ENCODE measurements at regions not wholly inside any gene's neighbourhood (a gene's known extent, or its start where the extent isn't known, plus 50 kb on each side); places are given as distances from the start of the nearest gene placed in this dataset.

GRCh38 chr20:22343612-22344011, 240.8 kb downstream of the FOXA2 start:
- Histone ChIP-seq H3K27me3 (ENCODE audit: insufficient read depth, low read length) (no peaks in the 10 kb centered on the region), H3K4me1 (ENCODE audit: insufficient read depth, low read length) (no peaks in the 10 kb centered on the region), H3K36me3 (ENCODE audit: insufficient read depth, low read length) (no peaks in the 10 kb centered on the region), H3K4me3 (ENCODE audit: low read length in 2 of 2) (no peak overlapping the region), H3K9me3 (ENCODE audit: control insufficient read depth in 1 of 2, low read length in 2 of 2) (no peaks in the 10 kb centered on the region), H3K27ac (ENCODE audit: low read depth, low read length) (no peak overlapping the region)
- H3K4me3 Mint-ChIP-seq = no peak overlapping the region
- no peaks in the 10 kb centered on the region for H3K36me3 Mint-ChIP-seq
- intact Hi-C loops (cut with micrococcal nuclease) = no loop called here
- peaks cover 0 to 4% (median 3%) of the 10 kb centered on the region in 4 donors for H3K4me1 Mint-ChIP-seq
- H3K27me3 Mint-ChIP-seq = no peaks in the 10 kb centered on the region
- H3K9me3 Mint-ChIP-seq = peaks cover 0 to 3% (median 0%) of the 10 kb centered on the region in 8 donors
- DNase-seq = no peak
- POLR2A ChIA-PET (ENCODE audit: partially characterized antibody) = no interaction called here
- CTCF ChIA-PET (ENCODE audit: partially characterized antibody) = no interaction called here
- no peak overlapping the region for H3K27ac Mint-ChIP-seq

GRCh38 chr20:22342410-22342809, 242.0 kb downstream of the FOXA2 start:
- Histone ChIP-seq H3K27ac (ENCODE audit: low read depth, low read length) (no peak overlapping the region), H3K9me3 (ENCODE audit: control insufficient read depth in 1 of 2, low read length in 2 of 2) (no peaks in the 10 kb centered on the region), H3K4me3 (ENCODE audit: low read length in 2 of 2) (no peak overlapping the region), H3K36me3 (ENCODE audit: insufficient read depth, low read length) (no peaks in the 10 kb centered on the region), H3K27me3 (ENCODE audit: insufficient read depth, low read length) (no peaks in the 10 kb centered on the region), H3K4me1 (ENCODE audit: insufficient read depth, low read length) (no peaks in the 10 kb centered on the region)
- peaks cover 0 to 4% (median 3%) of the 10 kb centered on the region in 4 donors for H3K4me1 Mint-ChIP-seq
- intact Hi-C loops (cut with micrococcal nuclease) = no loop called here
- H3K27ac Mint-ChIP-seq = peak overlapping the region in 1 of 7 donors; percentile 32
- POLR2A ChIA-PET (ENCODE audit: partially characterized antibody) = no interaction called here
- CTCF ChIA-PET (ENCODE audit: partially characterized antibody) = no interaction called here
- H3K27me3 Mint-ChIP-seq = no peaks in the 10 kb centered on the region
- DNase-seq = no peak
- H3K36me3 Mint-ChIP-seq = no peaks in the 10 kb centered on the region
- peaks cover 0 to 3% (median 0%) of the 10 kb centered on the region in 8 donors for H3K9me3 Mint-ChIP-seq
- no peak overlapping the region for H3K4me3 Mint-ChIP-seq

GRCh38 chr20:22341508-22341907, 242.9 kb downstream of the FOXA2 start:
- Histone ChIP-seq H3K4me1 (ENCODE audit: insufficient read depth, low read length) (no peaks in the 10 kb centered on the region), H3K36me3 (ENCODE audit: insufficient read depth, low read length) (no peaks in the 10 kb centered on the region), H3K9me3 (ENCODE audit: control insufficient read depth in 1 of 2, low read length in 2 of 2) (no peaks in the 10 kb centered on the region), H3K27me3 (ENCODE audit: insufficient read depth, low read length) (no peaks in the 10 kb centered on the region), H3K4me3 (ENCODE audit: low read length in 2 of 2) (no peak overlapping the region), H3K27ac (ENCODE audit: low read depth, low read length) (no peak overlapping the region)
- Mint-ChIP-seq H3K4me3 (no peak overlapping the region), H3K4me1 (peaks cover 0 to 4% (median 3%) of the 10 kb centered on the region in 4 donors), H3K36me3 (no peaks in the 10 kb centered on the region), H3K9me3 (peaks cover 0 to 3% (median 0%) of the 10 kb centered on the region in 8 donors), H3K27ac (no peak overlapping the region), H3K27me3 (no peaks in the 10 kb centered on the region)
- POLR2A ChIA-PET (ENCODE audit: partially characterized antibody) = no interaction called here
- CTCF ChIA-PET (ENCODE audit: partially characterized antibody) = no interaction called here
- intact Hi-C loops (cut with micrococcal nuclease) = no loop called here
- no peak for DNase-seq

- Histone ChIP-seq H3K4me3 (ENCODE audit: low read length in 2 of 2) (no peak overlapping the region), H3K27me3 (ENCODE audit: insufficient read depth, low read length) (no peaks in the 10 kb centered on the region), H3K9me3 (ENCODE audit: control insufficient read depth in 1 of 2, low read length in 2 of 2) (no peaks in the 10 kb centered on the region), H3K27ac (ENCODE audit: low read depth, low read length) (no peak overlapping the region), H3K4me1 (ENCODE audit: insufficient read depth, low read length) (no peaks in the 10 kb centered on the region), H3K36me3 (ENCODE audit: insufficient read depth, low read length) (no peaks in the 10 kb centered on the region)
- H3K9me3 Mint-ChIP-seq = peaks cover 0 to 3% (median 0%) of the 10 kb centered on the region in 8 donors
- ChIA-PET CTCF (ENCODE audit: partially characterized antibody) (no interaction called here), POLR2A (ENCODE audit: partially characterized antibody) (no interaction called here)
- H3K27ac Mint-ChIP-seq = no peak overlapping the region
- H3K27me3 Mint-ChIP-seq = no peaks in the 10 kb centered on the region
- intact Hi-C loops (cut with micrococcal nuclease) = no loop called here
- no peak overlapping the region for H3K4me3 Mint-ChIP-seq
- H3K36me3 Mint-ChIP-seq = no peaks in the 10 kb centered on the region
- peaks cover 0 to 4% (median 3%) of the 10 kb centered on the region in 4 donors for H3K4me1 Mint-ChIP-seq
- no peak for DNase-seq
These were observed 244.4 kb downstream of the FOXA2 start for GRCh38 chr20:22339946-22340345.

- H3K27ac Mint-ChIP-seq = no peak overlapping the region
- ChIA-PET POLR2A (ENCODE audit: partially characterized antibody) (no interaction called here), CTCF (ENCODE audit: partially characterized antibody) (interaction anchor here (0.7 to 1.5 kb wide), 4 partner anchors 10 to 1268 kb away, joined by 3 to 5 read pairs (median 3); no protein-coding TSS in a partner anchor)
- peak overlapping the region in 5 of 8 donors; percentile 29 to 67 (median 49) for H3K4me3 Mint-ChIP-seq
- intact Hi-C loops (cut with micrococcal nuclease) = no loop called here
- H3K9me3 Mint-ChIP-seq = peaks cover 0 to 3% (median 0%) of the 10 kb centered on the region in 8 donors
- H3K36me3 ChIP-seq (ENCODE audit: insufficient read depth, low read length) = no peaks in the 10 kb centered on the region
- no peak for DNase-seq
- no peaks in the 10 kb centered on the region for H3K36me3 Mint-ChIP-seq
- H3K4me1 ChIP-seq (ENCODE audit: insufficient read depth, low read length) = no peaks in the 10 kb centered on the region
- no peaks in the 10 kb centered on the region for H3K27me3 Mint-ChIP-seq
- peaks cover 0 to 4% (median 3%) of the 10 kb centered on the region in 4 donors for H3K4me1 Mint-ChIP-seq
- no peaks in the 10 kb centered on the region for H3K9me3 ChIP-seq (ENCODE audit: control insufficient read depth in 1 of 2, low read length in 2 of 2)
- H3K27ac ChIP-seq (ENCODE audit: low read depth, low read length) = no peak overlapping the region
- no peaks in the 10 kb centered on the region for H3K27me3 ChIP-seq (ENCODE audit: insufficient read depth, low read length)
- H3K4me3 ChIP-seq (ENCODE audit: low read length in 2 of 2) = no peak overlapping the region
These were observed 245.1 kb downstream of the FOXA2 start for GRCh38 chr20:22339091-22339881.

- Histone ChIP-seq H3K4me3 (ENCODE audit: low read length in 2 of 2) (no peak overlapping the region), H3K36me3 (ENCODE audit: insufficient read depth, low read length) (no peaks in the 10 kb centered on the region), H3K9me3 (ENCODE audit: control insufficient read depth in 1 of 2, low read length in 2 of 2) (no peaks in the 10 kb centered on the region), H3K4me1 (ENCODE audit: insufficient read depth, low read length) (no peaks in the 10 kb centered on the region), H3K27ac (ENCODE audit: low read depth, low read length) (no peak overlapping the region), H3K27me3 (ENCODE audit: insufficient read depth, low read length) (no peaks in the 10 kb centered on the region)
- ChIA-PET CTCF (ENCODE audit: partially characterized antibody) (interaction anchor here (1.1 to 1.5 kb wide), 3 partner anchors 11 to 1269 kb away, joined by 3 to 5 read pairs (median 3); no protein-coding TSS in a partner anchor), POLR2A (ENCODE audit: partially characterized antibody) (no interaction called here)
- H3K27ac Mint-ChIP-seq = no peak overlapping the region
- intact Hi-C loops (cut with micrococcal nuclease) = no loop called here
- peaks cover 0 to 2% (median 0%) of the 10 kb centered on the region in 8 donors for H3K9me3 Mint-ChIP-seq
- H3K36me3 Mint-ChIP-seq = no peaks in the 10 kb centered on the region
- no peak for DNase-seq
- no peaks in the 10 kb centered on the region for H3K27me3 Mint-ChIP-seq
- H3K4me1 Mint-ChIP-seq = peaks cover 0 to 4% (median 3%) of the 10 kb centered on the region in 4 donors
- no peak overlapping the region for H3K4me3 Mint-ChIP-seq
These were observed 246.1 kb downstream of the FOXA2 start for GRCh38 chr20:22338140-22338708.

GRCh38 chr20:22335210-22335609, 249.2 kb downstream of the FOXA2 start:
- peaks cover 0 to 4% (median 3%) of the 10 kb centered on the region in 4 donors for H3K4me1 Mint-ChIP-seq
- H3K36me3 Mint-ChIP-seq = peaks cover 0 to 1% of the 10 kb centered on the region in 2 donors
- no peaks in the 10 kb centered on the region for H3K36me3 ChIP-seq (ENCODE audit: insufficient read depth, low read length)
- H3K4me3 Mint-ChIP-seq = no peak overlapping the region
- H3K9me3 Mint-ChIP-seq = peaks cover 0 to 4% (median 0%) of the 10 kb centered on the region in 8 donors
- CTCF ChIA-PET (ENCODE audit: partially characterized antibody) = no interaction called here
- no peaks in the 10 kb centered on the region for H3K27me3 ChIP-seq (ENCODE audit: insufficient read depth, low read length)
- no peak for DNase-seq
- H3K4me3 ChIP-seq (ENCODE audit: low read length in 2 of 2) = no peak overlapping the region
- no peaks in the 10 kb centered on the region for H3K4me1 ChIP-seq (ENCODE audit: insufficient read depth, low read length)
- no peaks in the 10 kb centered on the region for H3K27me3 Mint-ChIP-seq
- POLR2A ChIA-PET (ENCODE audit: partially characterized antibody) = no interaction called here
- no peak overlapping the region for H3K27ac ChIP-seq (ENCODE audit: low read depth, low read length)
- intact Hi-C loops (cut with micrococcal nuclease) = no loop called here
- H3K27ac Mint-ChIP-seq = no peak overlapping the region
- H3K9me3 ChIP-seq (ENCODE audit: control insufficient read depth in 1 of 2, low read length in 2 of 2) = no peaks in the 10 kb centered on the region

All from CD4-positive, alpha-beta memory T cell (primary cell).